Testis (tissue), 2 donors: ENCODE measurements at regions not wholly inside any gene's neighbourhood (a gene's known extent, or its start where the extent isn't known, plus 50 kb on each side); places are given as distances from the start of the nearest gene placed in this dataset.

Experiments
- DNase-seq: peaks from one replicate; pipeline ENCODE4 v3.0.0-alpha.2; 2019
- H3K27ac ChIP-seq, 2 donors: fragments of 200-600 bp; sonication (generic); one replicate each; pipeline ENCODE4 v1.5.1; 2019
- H3K27me3 ChIP-seq: fragments of 200-600 bp; sonication (generic); one replicate; pipeline ENCODE4 v1.5.1; 2019
- H3K36me3 ChIP-seq: fragments of 200-600 bp; sonication (generic); one replicate; pipeline ENCODE4 v1.5.1; 2017; ENCODE audit warnings: low read depth; ENCODE audit errors: missing control alignments
- H3K4me1 ChIP-seq: fragments of 200-600 bp; sonication (generic); one replicate; pipeline ENCODE4 v1.5.1; 2019
- H3K4me3 ChIP-seq, 2 donors: fragments of 200-600 bp; sonication (generic); one replicate each; pipeline ENCODE4 v1.5.1; 2017 to 2019
- H3K9me3 ChIP-seq: fragments of 200-600 bp; sonication (generic); one replicate; pipeline ENCODE4 v1.5.1; 2017
- POLR2A ChIP-seq: fragments of 450-650 bp; IDR thresholded peaks from one replicate; pipeline ENCODE4 v1.6.1; 2017; ENCODE audit warnings: antibody characterized with exemption, mild to moderate bottlenecking, moderate library complexity
- WGBS, 2 donors: methylation state at CpG; one replicate each; pipeline ENCODE4 v1.1.5; 2018; 5-methylcytosine and 5-hydroxymethylcytosine counted together
- intact Hi-C: fragments of 100-400 bp; cut with DNase I; formaldehyde crosslinking; loops from one replicate; pipeline ENCODE4 v1.15.1; 2023; ENCODE audit warnings: low total_unique reads
- TF ChIP-seq, protein P1 (sequence below), 3 experiments: fragments of 450-650 bp in 2 of 3; fragments of 200-600 bp in 1 of 3; sonication (generic) in 1 of 3; IDR thresholded peaks; one replicate each; pipeline ENCODE4 v1.5.1; 2016 to 2019; ENCODE audit warnings: antibody characterized with exemption in 3 of 3, mild to moderate bottlenecking in 2 of 3, moderate library complexity in 1 of 3

DNA sequence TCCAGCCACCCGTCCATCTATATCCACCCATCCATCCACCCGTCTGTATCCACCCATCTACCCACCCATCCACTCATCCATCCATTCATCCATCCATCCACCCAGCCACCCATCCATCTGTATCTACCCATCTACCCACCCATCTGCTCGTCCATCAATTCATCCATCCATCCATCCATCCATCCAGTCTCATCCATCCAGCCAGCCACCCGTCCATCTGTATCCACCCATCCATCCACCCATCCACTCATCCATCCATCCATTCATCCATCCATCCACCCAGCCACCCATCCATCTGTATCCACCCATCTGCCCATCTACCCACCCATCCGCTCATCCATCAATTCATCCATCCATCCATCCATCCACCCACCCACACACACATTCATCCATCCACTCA lies 73.2 kb downstream of the UNCX start:
- 75 to 76% methylated on average over 5 of the region's 5 CpGs for WGBS, 2 donors

DNA sequence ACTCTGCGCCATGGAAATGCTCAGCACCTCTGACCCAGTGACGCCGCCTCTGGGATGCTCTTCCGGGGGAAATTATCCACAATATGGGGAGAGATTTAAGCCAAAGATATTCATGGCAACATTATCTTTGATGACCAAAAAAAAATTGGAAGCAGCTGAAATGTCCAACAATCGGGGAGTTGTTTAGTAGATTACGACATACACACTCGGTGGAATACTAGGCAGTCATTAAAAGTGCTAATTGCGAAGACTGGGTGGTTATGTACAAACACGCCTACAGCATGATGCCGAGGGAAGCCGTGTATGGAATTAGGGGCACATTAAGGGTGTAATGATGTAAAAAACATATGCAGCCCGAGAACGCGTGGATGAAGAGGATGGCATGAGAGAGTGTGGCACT lies 75.2 kb downstream of the UNCX start:
- no peaks in the 10 kb centered on the region for H3K27me3 ChIP-seq
- H3K9me3 ChIP-seq: no peaks in the 10 kb centered on the region
- WGBS, 2 donors: 89 to 95% methylated on average over 14 of the region's 14 CpGs
- no peaks in the 10 kb centered on the region for H3K4me1 ChIP-seq
- no peak overlapping the region for H3K4me3 ChIP-seq
- intact Hi-C loops: no loop called here
- no peaks in the 10 kb centered on the region for H3K36me3 ChIP-seq
- DNase-seq: no peak
- TF ChIP-seq POLR2A: no peak
- TF ChIP-seq, protein P1, sequence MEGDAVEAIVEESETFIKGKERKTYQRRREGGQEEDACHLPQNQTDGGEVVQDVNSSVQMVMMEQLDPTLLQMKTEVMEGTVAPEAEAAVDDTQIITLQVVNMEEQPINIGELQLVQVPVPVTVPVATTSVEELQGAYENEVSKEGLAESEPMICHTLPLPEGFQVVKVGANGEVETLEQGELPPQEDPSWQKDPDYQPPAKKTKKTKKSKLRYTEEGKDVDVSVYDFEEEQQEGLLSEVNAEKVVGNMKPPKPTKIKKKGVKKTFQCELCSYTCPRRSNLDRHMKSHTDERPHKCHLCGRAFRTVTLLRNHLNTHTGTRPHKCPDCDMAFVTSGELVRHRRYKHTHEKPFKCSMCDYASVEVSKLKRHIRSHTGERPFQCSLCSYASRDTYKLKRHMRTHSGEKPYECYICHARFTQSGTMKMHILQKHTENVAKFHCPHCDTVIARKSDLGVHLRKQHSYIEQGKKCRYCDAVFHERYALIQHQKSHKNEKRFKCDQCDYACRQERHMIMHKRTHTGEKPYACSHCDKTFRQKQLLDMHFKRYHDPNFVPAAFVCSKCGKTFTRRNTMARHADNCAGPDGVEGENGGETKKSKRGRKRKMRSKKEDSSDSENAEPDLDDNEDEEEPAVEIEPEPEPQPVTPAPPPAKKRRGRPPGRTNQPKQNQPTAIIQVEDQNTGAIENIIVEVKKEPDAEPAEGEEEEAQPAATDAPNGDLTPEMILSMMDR (IDR thresholded peaks at IDR 0.05): no peak
- no peak overlapping the region for H3K27ac ChIP-seq

More for the DNA sequence above, 73.2 kb downstream of the UNCX start:
- no peaks in the 10 kb centered on the region for H3K4me1 ChIP-seq
- no peaks in the 10 kb centered on the region for H3K9me3 ChIP-seq
- H3K4me3 ChIP-seq: no peak overlapping the region
- H3K27me3 ChIP-seq: no peaks in the 10 kb centered on the region
- H3K27ac ChIP-seq: no peak overlapping the region
- TF ChIP-seq POLR2A: no peak
- TF ChIP-seq, protein P1 (IDR thresholded peaks at IDR 0.05): no peak
- intact Hi-C loops: no loop called here
- no peaks in the 10 kb centered on the region for H3K36me3 ChIP-seq
- no peak for DNase-seq

DNA sequence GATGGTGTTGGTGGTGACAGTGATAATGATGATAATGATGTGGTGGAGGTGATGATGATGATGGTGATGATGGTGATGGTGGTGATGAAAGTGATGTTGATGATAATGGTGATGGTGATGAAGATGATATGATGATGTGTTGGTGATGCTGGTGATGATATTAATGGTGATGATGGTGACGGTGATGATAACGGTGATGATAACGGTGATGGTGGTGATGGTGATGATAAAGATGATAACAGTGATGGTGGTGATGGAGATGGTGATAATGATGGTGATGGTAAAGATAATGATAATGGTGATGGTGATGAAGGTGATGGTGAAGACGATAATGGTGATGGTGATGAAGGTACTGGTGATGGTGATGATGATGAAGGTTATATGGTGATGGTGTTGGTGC lies 76.6 kb downstream of the UNCX start:
- Histone ChIP-seq H3K27ac (no peak overlapping the region), H3K36me3 (no peaks in the 10 kb centered on the region), H3K4me1 (no peaks in the 10 kb centered on the region), H3K4me3 (no peak overlapping the region), H3K27me3 (no peaks in the 10 kb centered on the region), H3K9me3 (no peaks in the 10 kb centered on the region)
- intact Hi-C loops: no loop called here
- DNase-seq: no peak
- WGBS, 2 donors: 92 to 97% methylated on average over 4 of the region's 4 CpGs
- TF ChIP-seq, protein P1 (IDR thresholded peaks at IDR 0.05): no peak
- TF ChIP-seq POLR2A: no peak

DNA sequence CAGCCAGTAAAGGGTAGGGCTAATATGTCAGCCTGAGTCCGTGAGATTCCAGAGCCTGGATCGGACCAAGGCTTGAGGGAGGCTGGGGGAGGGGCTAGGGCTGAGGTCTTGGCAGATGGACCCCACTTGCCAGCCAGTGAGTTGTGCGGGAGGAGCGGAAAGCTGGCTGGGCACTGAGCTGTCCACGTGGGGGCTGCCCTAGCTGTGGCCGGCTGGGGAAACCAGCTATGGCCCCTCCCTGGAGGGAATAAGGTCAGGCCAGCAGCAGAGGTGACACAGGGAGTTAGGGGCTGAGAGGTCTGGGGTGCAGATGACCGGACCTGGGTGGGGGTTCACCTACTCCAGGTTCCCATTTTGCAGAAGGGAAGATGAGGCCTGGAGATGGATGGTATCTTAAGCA lies 77.3 kb downstream of the UNCX start:
- H3K27me3 ChIP-seq: no peaks in the 10 kb centered on the region

DNA sequence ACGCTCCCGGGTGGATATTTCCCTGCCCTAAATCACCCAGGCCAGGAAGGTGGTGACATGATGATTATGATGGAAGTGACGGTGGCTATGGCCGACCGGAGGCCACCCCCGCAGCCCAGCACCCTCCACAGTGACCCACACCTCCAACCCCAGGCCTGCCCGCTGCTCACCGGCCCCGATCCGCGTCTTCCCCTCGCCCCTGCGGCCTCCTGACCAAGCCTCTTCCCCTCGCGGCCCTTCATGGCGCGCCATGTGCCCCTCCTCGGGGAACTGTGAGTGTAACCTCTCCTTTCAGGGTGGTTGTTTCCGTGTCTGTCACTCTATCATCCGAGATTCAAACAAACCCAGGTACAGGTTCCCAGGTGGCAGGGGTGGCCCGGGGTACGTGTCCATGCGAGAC lies 78.3 kb downstream of the UNCX start:
- Histone ChIP-seq H3K9me3 (no peaks in the 10 kb centered on the region), H3K36me3 (no peaks in the 10 kb centered on the region), H3K27ac (no peak overlapping the region), H3K4me3 (no peak overlapping the region), H3K4me1 (no peaks in the 10 kb centered on the region), H3K27me3 (no peaks in the 10 kb centered on the region)
- TF ChIP-seq POLR2A: no peak
- TF ChIP-seq, protein P1 (IDR thresholded peaks at IDR 0.05): no peak
- no peak for DNase-seq
- WGBS, 2 donors: 73 to 84% methylated on average over 17 to 23 of the region's 23 CpGs
- intact Hi-C loops: no loop called here

More for the DNA sequence above, 77.3 kb downstream of the UNCX start:
- Histone ChIP-seq H3K36me3 (no peaks in the 10 kb centered on the region), H3K9me3 (no peaks in the 10 kb centered on the region), H3K27ac (no peak overlapping the region), H3K4me1 (no peaks in the 10 kb centered on the region), H3K4me3 (no peak overlapping the region)
- DNase-seq: no peak
- WGBS, 2 donors: 76 to 78% methylated on average over 7 of the region's 7 CpGs
- intact Hi-C loops: no loop called here
- no peak for TF ChIP-seq POLR2A
- TF ChIP-seq, protein P1 (IDR thresholded peaks at IDR 0.05): no peak
